Activated CD4-positive, alpha-beta memory T cell treated with anti-CD3 and anti-CD28 coated beads for 36 hours (primary cell): ENCODE measurements at regions not wholly inside any gene's neighbourhood (a gene's known extent, or its start where the extent isn't known, plus 50 kb on each side); places are given as distances from the start of the nearest gene placed in this dataset.

Experiments used
- CTCF ChIA-PET: fragments of 350-600 bp; sonication (Branson Sonifier 250); formaldehyde crosslinking; loops from one replicate; lab custom pipeline; 2021; ENCODE audit warnings: antibody characterized with exemption, inconsistent platforms; lab: Charles Lee
- POLR2A ChIA-PET: fragments of 350-600 bp; sonication (Branson Sonifier 250); formaldehyde crosslinking; loops from one replicate; lab custom pipeline; 2021; ENCODE audit warnings: antibody characterized with exemption; lab: Charles Lee
- DNase-seq: peaks from one replicate; pipeline ENCODE4 v3.0.0-alpha.2; 2020
- H3K27ac Mint-ChIP-seq: one replicate; pipeline ENCODE4 v1.8.0; 2021; ENCODE audit warnings: mixed read lengths
- H3K27me3 Mint-ChIP-seq: one replicate; pipeline ENCODE4 v1.8.0; 2021; ENCODE audit warnings: mixed read lengths
- H3K36me3 Mint-ChIP-seq: one replicate; pipeline ENCODE4 v1.8.0; 2021; ENCODE audit warnings: mixed read lengths
- H3K4me1 Mint-ChIP-seq: one replicate; pipeline ENCODE4 v1.8.0; 2021; ENCODE audit warnings: low read depth, mixed read lengths
- H3K4me3 Mint-ChIP-seq: one replicate; pipeline ENCODE4 v1.8.0; 2021; ENCODE audit warnings: mild to moderate bottlenecking, mixed read lengths
- H3K9me3 Mint-ChIP-seq: one replicate; pipeline ENCODE4 v1.8.0; 2021; ENCODE audit warnings: mixed read lengths
- intact Hi-C: fragments of 100-400 bp; cut with micrococcal nuclease; formaldehyde crosslinking; loops from one replicate; pipeline ENCODE4 v1.15.1; 2023

DNA sequence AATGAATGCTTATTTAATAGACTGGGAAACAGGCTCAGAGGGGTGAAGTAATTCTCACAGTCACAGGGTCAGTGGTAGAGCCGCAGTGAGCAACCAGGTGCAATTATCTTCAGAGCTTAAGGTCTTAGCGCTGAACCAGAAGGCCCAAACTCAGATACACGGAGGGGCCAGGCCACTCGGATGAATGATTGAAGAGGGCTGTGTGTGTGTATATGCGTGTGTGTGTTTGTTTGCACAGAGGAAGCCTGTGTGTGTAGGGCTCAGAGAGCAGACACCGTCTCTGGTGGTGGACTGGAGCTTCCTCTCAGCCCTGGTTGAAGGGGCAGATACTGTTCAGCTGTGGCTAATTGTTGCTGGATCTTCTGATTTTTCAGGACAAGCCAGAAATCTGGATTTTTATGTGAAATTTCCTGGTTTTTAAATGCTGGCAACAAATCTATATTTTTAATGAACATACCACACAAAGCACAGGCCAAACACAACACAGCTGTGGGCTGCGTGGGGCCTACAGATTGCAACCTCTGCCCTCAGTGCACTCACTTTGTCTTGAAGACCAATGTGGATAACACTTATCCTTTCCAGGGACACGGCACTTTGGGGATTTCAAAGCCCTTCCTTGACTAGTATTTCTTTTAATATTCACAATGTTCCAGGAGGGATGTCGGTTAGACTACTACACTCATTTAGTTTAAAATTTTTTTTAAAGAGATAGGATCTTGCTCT is 94.5 kb upstream of the NRXN3 start:
- H3K36me3 Mint-ChIP-seq, result no peaks in the 10 kb centered on the region
- H3K4me1 Mint-ChIP-seq, result no peaks in the 10 kb centered on the region
- no peaks in the 10 kb centered on the region for H3K9me3 Mint-ChIP-seq
- intact Hi-C loops, result no loop called here
- ChIA-PET POLR2A (no interaction called here), CTCF (no interaction called here)
- peaks cover 1% of the 10 kb centered on the region for H3K27me3 Mint-ChIP-seq
- no peak overlapping the region for H3K4me3 Mint-ChIP-seq
- no peak overlapping the region for H3K27ac Mint-ChIP-seq
- no peak for DNase-seq

DNA sequence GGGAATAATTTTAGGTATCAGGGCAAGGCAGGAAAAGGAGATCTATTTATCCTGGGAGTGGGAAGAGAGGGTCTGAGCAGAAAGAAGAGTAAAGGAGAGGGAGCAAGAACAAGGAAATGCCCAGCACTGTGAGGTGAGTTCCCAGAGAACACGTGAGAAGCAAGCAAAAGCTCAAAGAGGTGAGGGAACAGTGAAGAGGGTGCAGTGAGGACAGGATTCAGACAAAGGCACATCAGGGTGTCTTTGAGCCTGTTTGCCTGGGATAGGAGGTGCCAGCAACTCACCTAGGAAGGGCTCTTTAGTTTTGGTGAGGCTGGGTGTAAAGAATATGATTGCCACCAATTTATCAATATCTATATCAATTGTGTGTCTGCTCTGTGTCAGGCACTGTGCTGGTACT is 88.9 kb upstream of the NRXN3 start:
- H3K4me3 Mint-ChIP-seq, result no peak overlapping the region
- H3K4me1 Mint-ChIP-seq, result no peaks in the 10 kb centered on the region
- ChIA-PET POLR2A (no interaction called here), CTCF (no interaction called here)
- H3K27ac Mint-ChIP-seq, result no peak overlapping the region
- intact Hi-C loops, result no loop called here
- no peak for DNase-seq
- H3K9me3 Mint-ChIP-seq, result no peaks in the 10 kb centered on the region
- H3K36me3 Mint-ChIP-seq, result no peaks in the 10 kb centered on the region
- peaks cover 8% of the 10 kb centered on the region for H3K27me3 Mint-ChIP-seq

DNA sequence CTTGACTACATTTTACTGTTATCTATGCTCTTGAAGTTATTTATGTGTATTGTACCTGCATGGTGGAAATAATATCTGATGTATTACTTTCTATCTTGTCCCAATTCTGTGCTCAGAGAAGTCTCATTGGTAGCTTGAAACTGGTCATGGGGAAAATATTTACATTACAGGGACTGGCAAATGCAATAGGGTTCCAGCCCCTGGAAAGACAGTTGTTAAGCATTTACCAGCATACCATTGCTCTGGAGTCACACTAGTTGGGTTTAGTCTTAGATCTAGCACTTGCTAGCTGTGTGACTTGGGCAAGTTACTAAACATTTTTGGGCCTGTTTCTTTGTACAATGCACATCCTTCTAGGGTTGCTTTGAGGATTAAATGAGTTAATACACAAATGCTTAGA is 86.3 kb upstream of the NRXN3 start:
- Mint-ChIP-seq H3K4me3 (no peak overlapping the region), H3K9me3 (no peaks in the 10 kb centered on the region), H3K36me3 (no peaks in the 10 kb centered on the region), H3K4me1 (no peaks in the 10 kb centered on the region), H3K27ac (no peak overlapping the region), H3K27me3 (peaks cover 6% of the 10 kb centered on the region)
- no peak for DNase-seq
- intact Hi-C loops, result no loop called here
- ChIA-PET CTCF (no interaction called here), POLR2A (no interaction called here)

DNA sequence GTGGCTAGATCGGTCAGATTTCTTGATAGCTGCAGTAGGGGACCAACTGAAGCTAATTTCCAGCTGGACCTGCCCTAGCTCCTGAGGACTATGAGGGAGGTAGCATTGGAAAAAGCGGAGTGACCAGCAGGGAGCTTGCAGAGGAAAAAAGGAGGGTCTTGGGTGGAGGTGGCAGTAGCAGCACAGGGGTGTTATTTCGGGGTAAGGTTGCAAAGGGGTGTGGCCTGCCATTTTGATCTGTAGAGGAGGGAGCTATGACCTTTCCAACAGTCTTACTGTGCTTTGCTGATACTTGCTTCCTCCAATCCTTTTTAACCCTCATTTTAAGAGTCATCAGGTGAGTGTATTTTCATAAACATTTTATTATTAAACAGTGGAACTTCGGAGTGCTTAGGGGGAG is 83.8 kb upstream of the NRXN3 start:
- H3K4me1 Mint-ChIP-seq, result no peaks in the 10 kb centered on the region
- CTCF ChIA-PET, result no interaction called here

DNA sequence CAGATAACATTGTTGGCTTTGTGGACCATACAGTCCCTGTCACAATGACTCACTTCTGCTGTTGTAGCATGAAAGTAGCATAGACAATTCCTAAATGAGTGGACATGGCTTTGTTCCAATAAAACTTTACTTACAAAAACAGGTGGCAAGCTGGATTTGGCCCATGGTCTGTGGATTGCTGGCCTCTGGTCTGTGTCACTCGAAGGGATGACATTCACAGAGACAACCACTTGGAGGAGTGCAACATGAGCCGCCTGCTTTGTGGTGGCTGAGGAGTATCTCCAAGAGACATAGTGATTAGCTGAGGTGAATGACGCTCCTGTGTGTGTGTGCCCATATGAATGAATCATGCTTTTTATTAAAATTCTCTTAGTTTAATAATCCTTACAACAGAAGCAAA is 81.3 kb upstream of the NRXN3 start:
- intact Hi-C loops, result no loop called here
- no peak overlapping the region for H3K27ac Mint-ChIP-seq
- no peaks in the 10 kb centered on the region for H3K36me3 Mint-ChIP-seq
- CTCF ChIA-PET, result no interaction called here
- H3K4me1 Mint-ChIP-seq, result no peaks in the 10 kb centered on the region
- H3K4me3 Mint-ChIP-seq, result no peak overlapping the region
- POLR2A ChIA-PET, result no interaction called here
- no peaks in the 10 kb centered on the region for H3K27me3 Mint-ChIP-seq
- H3K9me3 Mint-ChIP-seq, result no peaks in the 10 kb centered on the region
- DNase-seq, result no peak

More for the DNA sequence above, 83.8 kb upstream of the NRXN3 start:
- Mint-ChIP-seq H3K36me3 (no peaks in the 10 kb centered on the region), H3K4me3 (no peak overlapping the region), H3K9me3 (no peaks in the 10 kb centered on the region), H3K27me3 (peaks cover 2% of the 10 kb centered on the region), H3K27ac (no peak overlapping the region)
- POLR2A ChIA-PET, result no interaction called here
- intact Hi-C loops, result no loop called here
- no peak for DNase-seq

DNA sequence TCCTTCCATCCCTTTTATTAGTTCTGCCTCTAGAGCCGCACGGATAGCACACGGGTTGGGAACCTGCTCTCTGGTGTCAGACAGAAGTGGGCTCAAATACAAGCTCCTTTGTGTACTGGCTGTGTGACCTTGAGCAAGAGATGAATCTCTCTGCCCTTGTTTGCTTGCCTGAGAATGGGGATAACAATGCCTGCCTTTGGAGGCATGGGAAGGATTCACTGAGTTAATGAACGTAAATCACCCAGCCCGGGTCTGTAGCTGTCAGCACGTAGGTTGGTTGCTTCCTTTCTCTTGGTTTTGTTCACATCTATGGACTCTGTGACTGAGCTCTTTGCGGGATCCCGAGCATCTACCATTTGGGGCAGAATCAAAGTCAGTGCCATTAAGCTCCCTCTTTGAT is 79.3 kb upstream of the NRXN3 start:
- Mint-ChIP-seq H3K4me1 (no peaks in the 10 kb centered on the region), H3K27me3 (no peaks in the 10 kb centered on the region), H3K36me3 (no peaks in the 10 kb centered on the region), H3K4me3 (no peak overlapping the region), H3K27ac (no peak overlapping the region), H3K9me3 (no peaks in the 10 kb centered on the region)
- ChIA-PET POLR2A (no interaction called here), CTCF (no interaction called here)
- DNase-seq, result no peak
- intact Hi-C loops, result no loop called here

DNA sequence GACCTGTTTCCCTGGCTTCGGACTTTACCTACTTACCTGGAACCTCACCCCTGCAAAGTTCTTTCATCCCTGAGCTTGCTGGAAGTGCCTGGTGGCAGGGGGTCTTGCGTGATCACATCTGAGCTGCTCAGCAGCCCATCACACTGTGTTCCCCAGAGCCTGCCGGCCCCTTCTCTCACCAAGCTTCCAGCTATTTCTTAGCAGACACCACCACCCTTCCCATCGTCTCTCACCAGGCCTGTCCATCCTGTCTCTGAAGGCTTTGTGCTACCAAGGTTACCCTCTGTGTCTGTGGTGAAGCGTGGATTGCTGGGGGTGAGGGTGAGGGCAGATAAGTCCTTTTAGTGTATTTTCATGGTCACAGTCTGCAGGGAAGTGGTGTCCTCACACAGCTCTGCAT is 78.8 kb upstream of the NRXN3 start:
- Mint-ChIP-seq H3K4me3 (no peak overlapping the region), H3K27ac (no peak overlapping the region), H3K27me3 (no peaks in the 10 kb centered on the region), H3K9me3 (no peaks in the 10 kb centered on the region), H3K4me1 (no peaks in the 10 kb centered on the region), H3K36me3 (no peaks in the 10 kb centered on the region)
- CTCF ChIA-PET, result no interaction called here
- no peak for DNase-seq
- POLR2A ChIA-PET, result no interaction called here
- intact Hi-C loops, result no loop called here

DNA sequence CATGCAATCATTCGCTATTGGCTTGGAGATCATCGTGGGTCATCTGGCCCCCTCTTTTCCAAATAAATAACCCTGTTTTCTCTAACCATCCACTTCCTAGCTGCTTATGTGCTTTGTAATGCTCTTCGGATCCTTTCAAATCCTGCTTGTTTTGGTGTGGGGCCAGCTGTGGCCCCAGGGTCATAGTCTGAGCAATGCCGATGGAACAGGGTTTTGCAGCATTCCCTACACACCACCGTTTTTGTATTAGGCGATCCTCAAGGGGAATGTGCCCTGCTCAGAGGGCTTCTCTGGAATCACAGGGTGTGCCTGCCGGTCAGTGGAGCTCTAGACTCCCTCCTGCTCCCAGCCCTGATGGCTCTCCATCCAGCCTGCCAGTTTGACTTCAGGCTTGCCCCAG is 78.1 kb upstream of the NRXN3 start:
- intact Hi-C loops, result no loop called here
- Mint-ChIP-seq H3K36me3 (no peaks in the 10 kb centered on the region), H3K27me3 (no peaks in the 10 kb centered on the region), H3K9me3 (no peaks in the 10 kb centered on the region), H3K4me3 (no peak overlapping the region), H3K4me1 (no peaks in the 10 kb centered on the region), H3K27ac (no peak overlapping the region)
- DNase-seq, result no peak
- CTCF ChIA-PET, result no interaction called here
- POLR2A ChIA-PET, result no interaction called here

DNA sequence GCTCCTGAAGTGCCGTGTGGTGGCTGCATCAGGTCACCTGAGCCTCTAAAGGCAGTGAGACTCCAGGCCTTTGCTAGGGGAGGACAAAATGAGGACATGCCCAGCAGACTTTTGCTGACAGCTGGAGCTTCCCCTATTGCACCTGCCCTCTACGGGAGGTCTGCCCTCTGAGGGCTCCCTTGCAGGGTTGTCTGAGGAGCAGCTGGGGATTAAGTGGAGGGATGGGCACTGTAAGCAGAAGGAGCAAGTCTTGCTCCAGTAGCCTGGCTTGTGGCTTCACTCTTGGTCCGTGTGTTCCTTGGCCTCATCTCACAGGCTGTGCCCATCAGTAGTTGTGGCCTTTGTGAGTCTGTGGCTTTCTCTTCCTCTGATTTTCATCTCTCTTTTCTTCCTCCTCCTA is 66.9 kb upstream of the NRXN3 start:
- no peak overlapping the region for H3K4me3 Mint-ChIP-seq
- no peaks in the 10 kb centered on the region for H3K27me3 Mint-ChIP-seq
- no peak for DNase-seq
- no peaks in the 10 kb centered on the region for H3K36me3 Mint-ChIP-seq
- POLR2A ChIA-PET, result no interaction called here
- H3K27ac Mint-ChIP-seq, result no peak overlapping the region
- CTCF ChIA-PET, result no interaction called here
- intact Hi-C loops, result no loop called here
- no peaks in the 10 kb centered on the region for H3K9me3 Mint-ChIP-seq
- H3K4me1 Mint-ChIP-seq, result no peaks in the 10 kb centered on the region

DNA sequence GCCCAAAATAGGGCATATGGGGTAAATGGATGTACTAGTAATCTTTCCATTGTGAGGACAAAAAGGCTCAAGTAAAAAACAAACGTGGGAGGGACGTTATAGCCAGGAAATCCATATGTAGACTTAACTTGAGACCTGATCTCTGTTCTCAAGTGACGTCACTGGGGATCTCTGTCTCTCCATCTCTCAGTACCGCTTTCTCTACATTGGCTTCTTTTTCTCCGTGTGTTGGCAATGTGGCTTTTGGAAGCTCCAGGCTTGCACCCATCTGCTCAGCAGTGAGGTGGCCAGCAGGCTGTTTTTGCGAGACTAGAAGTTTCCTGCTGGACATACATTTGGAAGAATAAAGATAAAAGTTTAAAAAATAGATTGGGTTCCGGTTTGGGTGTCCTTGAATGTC is 66.0 kb upstream of the NRXN3 start:
- CTCF ChIA-PET, result no interaction called here
- H3K36me3 Mint-ChIP-seq, result no peaks in the 10 kb centered on the region
- POLR2A ChIA-PET, result no interaction called here
- no peak overlapping the region for H3K27ac Mint-ChIP-seq
- no peaks in the 10 kb centered on the region for H3K4me1 Mint-ChIP-seq
- no peaks in the 10 kb centered on the region for H3K9me3 Mint-ChIP-seq
- DNase-seq, result no peak
- no peak overlapping the region for H3K4me3 Mint-ChIP-seq
- intact Hi-C loops, result no loop called here
- H3K27me3 Mint-ChIP-seq, result no peaks in the 10 kb centered on the region

DNA sequence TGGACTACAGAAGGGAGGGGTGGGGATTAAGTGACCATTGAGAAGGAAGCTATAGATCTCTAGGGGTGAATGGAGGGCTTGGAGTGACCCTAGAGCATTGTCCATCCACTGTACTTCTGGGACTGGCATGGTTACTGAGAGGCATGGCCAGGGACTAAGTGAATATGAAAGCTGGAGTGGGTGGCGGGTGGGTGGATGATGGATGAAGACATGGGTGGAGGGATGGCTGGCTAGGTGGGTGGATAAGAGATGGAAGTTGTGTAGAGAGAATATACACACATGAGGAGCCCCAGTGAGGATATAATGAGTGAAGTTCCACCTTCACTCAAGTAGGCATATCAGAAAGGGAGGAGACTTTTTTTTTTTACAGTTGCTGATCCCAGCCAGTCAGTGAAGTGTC is 65.5 kb upstream of the NRXN3 start:
- intact Hi-C loops, result no loop called here
- ChIA-PET CTCF (no interaction called here), POLR2A (no interaction called here)
- Mint-ChIP-seq H3K4me1 (no peaks in the 10 kb centered on the region), H3K4me3 (no peak overlapping the region), H3K27ac (no peak overlapping the region), H3K27me3 (no peaks in the 10 kb centered on the region), H3K9me3 (no peaks in the 10 kb centered on the region), H3K36me3 (no peaks in the 10 kb centered on the region)
- no peak for DNase-seq

DNA sequence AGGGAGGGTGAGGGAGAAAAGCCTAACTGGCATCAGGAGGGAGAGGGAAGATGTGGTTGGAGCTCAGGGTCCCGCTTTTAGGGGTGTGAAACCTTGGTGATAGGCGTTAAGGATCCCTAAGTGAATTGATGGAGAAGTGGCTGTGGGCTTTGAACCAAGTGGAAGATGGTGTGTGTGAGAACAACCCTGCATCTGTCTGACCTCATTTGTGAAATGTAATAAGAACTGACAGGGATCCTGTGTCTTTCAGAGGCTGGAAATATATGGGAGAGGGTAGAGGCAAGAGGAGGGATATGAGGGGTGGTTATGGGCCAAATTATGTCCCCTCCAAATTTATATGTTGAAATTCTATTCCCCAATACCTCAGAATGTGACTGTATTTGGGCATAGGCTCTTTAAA is 63.8 kb upstream of the NRXN3 start:
- POLR2A ChIA-PET, result no interaction called here
- Mint-ChIP-seq H3K4me3 (no peak overlapping the region), H3K27ac (no peak overlapping the region), H3K4me1 (no peaks in the 10 kb centered on the region), H3K36me3 (no peaks in the 10 kb centered on the region), H3K9me3 (no peaks in the 10 kb centered on the region), H3K27me3 (no peaks in the 10 kb centered on the region)
- DNase-seq, result no peak
- intact Hi-C loops, result no loop called here
- CTCF ChIA-PET, result no interaction called here

DNA sequence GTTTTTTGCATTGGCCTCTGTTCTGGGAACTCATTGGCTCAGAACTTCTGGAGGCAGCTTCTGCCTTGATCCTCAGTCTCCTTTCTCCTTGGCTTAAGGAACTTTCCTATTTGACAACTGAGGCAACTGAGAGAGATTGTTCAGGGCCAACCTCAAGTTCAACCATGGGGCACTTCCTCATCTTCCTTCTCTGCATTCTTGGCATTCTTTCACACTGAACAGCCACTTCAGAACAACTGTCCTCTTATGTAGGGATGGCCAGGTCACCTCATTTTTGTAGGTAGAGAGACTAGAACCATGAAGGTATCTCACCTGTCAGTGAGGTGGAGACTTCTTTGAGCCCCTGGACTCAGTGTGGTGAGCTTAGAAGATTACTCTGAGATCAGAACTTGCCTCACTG is 63.0 kb upstream of the NRXN3 start:
- no peak overlapping the region for H3K27ac Mint-ChIP-seq
- H3K4me3 Mint-ChIP-seq, result no peak overlapping the region
- intact Hi-C loops, result no loop called here
- H3K9me3 Mint-ChIP-seq, result no peaks in the 10 kb centered on the region
- no peaks in the 10 kb centered on the region for H3K4me1 Mint-ChIP-seq
- no peaks in the 10 kb centered on the region for H3K27me3 Mint-ChIP-seq
- ChIA-PET CTCF (no interaction called here), POLR2A (no interaction called here)
- H3K36me3 Mint-ChIP-seq, result no peaks in the 10 kb centered on the region
- DNase-seq, result no peak
